ENCODE measurements at regions not wholly inside any gene's neighbourhood (a gene's known extent, or its start where the extent isn't known, plus 50 kb on each side); places are given as distances from the start of the nearest gene placed in this dataset.

DNA sequence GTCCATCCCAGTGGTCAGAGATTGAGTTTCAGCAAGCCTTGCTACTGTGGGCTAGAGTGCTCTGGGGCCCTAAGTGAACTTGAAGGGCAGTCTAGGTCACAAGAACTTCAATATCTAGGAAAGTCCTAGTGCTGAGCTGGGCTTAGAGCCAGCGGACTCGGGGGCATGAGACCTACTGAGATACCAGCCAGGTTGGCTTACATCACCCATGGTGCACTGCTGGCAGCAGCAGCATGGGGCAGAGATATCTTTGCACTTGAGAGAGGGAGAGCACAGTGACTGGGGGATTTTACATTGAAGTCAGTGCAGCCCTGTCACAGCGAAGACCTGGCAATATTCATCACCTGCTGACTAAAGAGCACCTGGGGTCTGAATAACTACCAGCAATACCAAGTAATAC, 158.3 kb upstream of the PRKD1 start:
- TF ChIP-seq, protein P1, sequence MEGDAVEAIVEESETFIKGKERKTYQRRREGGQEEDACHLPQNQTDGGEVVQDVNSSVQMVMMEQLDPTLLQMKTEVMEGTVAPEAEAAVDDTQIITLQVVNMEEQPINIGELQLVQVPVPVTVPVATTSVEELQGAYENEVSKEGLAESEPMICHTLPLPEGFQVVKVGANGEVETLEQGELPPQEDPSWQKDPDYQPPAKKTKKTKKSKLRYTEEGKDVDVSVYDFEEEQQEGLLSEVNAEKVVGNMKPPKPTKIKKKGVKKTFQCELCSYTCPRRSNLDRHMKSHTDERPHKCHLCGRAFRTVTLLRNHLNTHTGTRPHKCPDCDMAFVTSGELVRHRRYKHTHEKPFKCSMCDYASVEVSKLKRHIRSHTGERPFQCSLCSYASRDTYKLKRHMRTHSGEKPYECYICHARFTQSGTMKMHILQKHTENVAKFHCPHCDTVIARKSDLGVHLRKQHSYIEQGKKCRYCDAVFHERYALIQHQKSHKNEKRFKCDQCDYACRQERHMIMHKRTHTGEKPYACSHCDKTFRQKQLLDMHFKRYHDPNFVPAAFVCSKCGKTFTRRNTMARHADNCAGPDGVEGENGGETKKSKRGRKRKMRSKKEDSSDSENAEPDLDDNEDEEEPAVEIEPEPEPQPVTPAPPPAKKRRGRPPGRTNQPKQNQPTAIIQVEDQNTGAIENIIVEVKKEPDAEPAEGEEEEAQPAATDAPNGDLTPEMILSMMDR (conservative IDR thresholded peaks at IDR 0.05; ENCODE audit: low read depth, low read length): no peak
- TF ChIP-seq EZH2 (IDR thresholded peaks at IDR 0.05; ENCODE audit: borderline replicate concordance, low read depth, low read length, poor library complexity, severe bottlenecking): no peak
